Right lung (tissue), 2 donors: ENCODE measurements at regions not wholly inside any gene's neighbourhood (a gene's known extent, or its start where the extent isn't known, plus 50 kb on each side); places are given as distances from the start of the nearest gene placed in this dataset.
"Not testable (repeated sequence)": the region's sequence is repeated elsewhere in the genome, so short reads cannot be mapped to it uniquely, and the experiment has no call there.

Source experiments
- DNase-seq, 2 donors: peaks; one replicate each; pipeline ENCODE4 v3.0.0-alpha.2; 2013

GRCh38 chr5:75844301-75844700 is 127.1 kb upstream of the POC5 start:
- DNase-seq: no peak

GRCh38 chr5:75843319-75843718 is 126.1 kb upstream of the POC5 start:
- DNase-seq: no peak

- DNase-seq: no peak
These were observed 122.3 kb upstream of the POC5 start for GRCh38 chr5:75839547-75839946.

GRCh38 chr5:75837258-75837841 is 120.1 kb upstream of the POC5 start:
- DNase-seq: no peak

GRCh38 chr5:75831561-75831960 is 114.3 kb upstream of the POC5 start:
- no peak for DNase-seq

GRCh38 chr5:75828029-75828428 is 110.8 kb upstream of the POC5 start:
- DNase-seq: no peak

GRCh38 chr5:75824323-75824722 is 107.1 kb upstream of the POC5 start:
- DNase-seq: no peak

GRCh38 chr5:75823811-75824210 is 106.6 kb upstream of the POC5 start:
- DNase-seq: no peak

GRCh38 chr5:75818661-75819060 is 101.4 kb upstream of the POC5 start:
- DNase-seq: no peak

- not testable (repeated sequence) for DNase-seq
These were observed 82.5 kb upstream of the POC5 start for GRCh38 chr5:75799695-75800094.

GRCh38 chr5:75769338-75769737 is 52.1 kb upstream of the POC5 start:
- DNase-seq: not testable (repeated sequence)
